ENCODE measurements at regions not wholly inside any gene's neighbourhood (a gene's known extent, or its start where the extent isn't known, plus 50 kb on each side); places are given as distances from the start of the nearest gene placed in this dataset.
"Not testable (repeated sequence)": the region's sequence is repeated elsewhere in the genome, so short reads cannot be mapped to it uniquely, and the experiment has no call there.

DNA sequence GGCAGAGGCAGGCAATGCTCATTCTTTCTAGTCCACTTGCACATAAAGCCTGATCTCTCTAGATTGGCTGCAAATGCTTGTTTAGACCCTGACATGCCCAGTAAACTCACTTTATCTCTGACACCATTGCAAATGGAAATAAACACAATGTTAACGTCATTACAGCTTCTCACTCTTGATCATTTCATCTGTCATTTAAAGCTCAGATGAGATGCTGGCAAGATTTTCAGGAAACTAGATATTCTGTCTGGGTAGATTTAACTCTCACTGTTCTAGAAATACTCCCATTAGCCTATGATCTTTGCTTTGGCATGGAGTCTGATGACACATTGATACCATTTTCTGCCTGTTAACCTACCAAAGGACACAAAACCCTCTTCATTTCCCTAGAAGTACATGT lies 320.7 kb upstream of the HNRNPA3 start:
- peaks cover 9% of the 10 kb centered on the region for H3K4me1 Mint-ChIP-seq (ENCODE audit: unreplicated experiment)
- DNase-seq (ENCODE audit: extremely low spot score, unreplicated experiment) = no peak
- H3K4me3 Mint-ChIP-seq = no peak overlapping the region
- H3K27me3 Mint-ChIP-seq = peaks cover 27% of the 10 kb centered on the region
- TF ChIP-seq, protein P1, sequence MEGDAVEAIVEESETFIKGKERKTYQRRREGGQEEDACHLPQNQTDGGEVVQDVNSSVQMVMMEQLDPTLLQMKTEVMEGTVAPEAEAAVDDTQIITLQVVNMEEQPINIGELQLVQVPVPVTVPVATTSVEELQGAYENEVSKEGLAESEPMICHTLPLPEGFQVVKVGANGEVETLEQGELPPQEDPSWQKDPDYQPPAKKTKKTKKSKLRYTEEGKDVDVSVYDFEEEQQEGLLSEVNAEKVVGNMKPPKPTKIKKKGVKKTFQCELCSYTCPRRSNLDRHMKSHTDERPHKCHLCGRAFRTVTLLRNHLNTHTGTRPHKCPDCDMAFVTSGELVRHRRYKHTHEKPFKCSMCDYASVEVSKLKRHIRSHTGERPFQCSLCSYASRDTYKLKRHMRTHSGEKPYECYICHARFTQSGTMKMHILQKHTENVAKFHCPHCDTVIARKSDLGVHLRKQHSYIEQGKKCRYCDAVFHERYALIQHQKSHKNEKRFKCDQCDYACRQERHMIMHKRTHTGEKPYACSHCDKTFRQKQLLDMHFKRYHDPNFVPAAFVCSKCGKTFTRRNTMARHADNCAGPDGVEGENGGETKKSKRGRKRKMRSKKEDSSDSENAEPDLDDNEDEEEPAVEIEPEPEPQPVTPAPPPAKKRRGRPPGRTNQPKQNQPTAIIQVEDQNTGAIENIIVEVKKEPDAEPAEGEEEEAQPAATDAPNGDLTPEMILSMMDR (conservative IDR thresholded peaks at IDR 0.05) = no peak
- no peak overlapping the region for H3K27ac Mint-ChIP-seq
- H3K9me3 Mint-ChIP-seq = no peaks in the 10 kb centered on the region
- H3K36me3 Mint-ChIP-seq = no peaks in the 10 kb centered on the region

DNA sequence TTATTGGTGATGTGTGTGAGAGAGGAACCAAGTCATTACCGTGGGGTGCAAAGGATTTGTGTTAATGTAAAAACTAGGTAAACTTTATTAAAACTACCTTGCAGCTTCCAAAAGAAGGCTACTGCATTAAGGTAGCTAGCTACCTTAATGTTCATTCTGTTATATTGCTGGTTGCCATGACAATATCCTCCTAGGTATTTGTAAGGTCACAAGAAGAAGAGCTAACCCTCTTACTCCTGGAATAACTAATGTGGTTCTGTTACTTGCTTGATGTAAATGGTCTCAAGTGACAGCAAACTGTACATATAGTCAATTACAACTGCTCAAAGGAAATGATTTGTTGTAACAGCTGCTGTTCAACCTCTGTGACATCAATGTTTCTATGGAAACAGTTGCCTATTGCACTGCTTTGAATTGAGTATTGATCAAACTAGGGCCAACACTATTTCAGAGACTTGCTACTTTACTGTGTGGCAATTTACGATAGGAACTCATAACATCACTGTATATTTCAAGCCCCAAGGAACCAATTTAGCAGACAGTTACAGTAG lies 319.8 kb upstream of the HNRNPA3 start:
- no peak overlapping the region for H3K4me3 Mint-ChIP-seq
- peaks cover 9% of the 10 kb centered on the region for H3K4me1 Mint-ChIP-seq (ENCODE audit: unreplicated experiment)
- H3K27ac Mint-ChIP-seq = no peak overlapping the region
- no peak for DNase-seq (ENCODE audit: extremely low spot score, unreplicated experiment)
- TF ChIP-seq, protein P1 (conservative IDR thresholded peaks at IDR 0.05) = no peak
- peaks cover 30% of the 10 kb centered on the region for H3K27me3 Mint-ChIP-seq
- no peaks in the 10 kb centered on the region for H3K36me3 Mint-ChIP-seq
- no peaks in the 10 kb centered on the region for H3K9me3 Mint-ChIP-seq

DNA sequence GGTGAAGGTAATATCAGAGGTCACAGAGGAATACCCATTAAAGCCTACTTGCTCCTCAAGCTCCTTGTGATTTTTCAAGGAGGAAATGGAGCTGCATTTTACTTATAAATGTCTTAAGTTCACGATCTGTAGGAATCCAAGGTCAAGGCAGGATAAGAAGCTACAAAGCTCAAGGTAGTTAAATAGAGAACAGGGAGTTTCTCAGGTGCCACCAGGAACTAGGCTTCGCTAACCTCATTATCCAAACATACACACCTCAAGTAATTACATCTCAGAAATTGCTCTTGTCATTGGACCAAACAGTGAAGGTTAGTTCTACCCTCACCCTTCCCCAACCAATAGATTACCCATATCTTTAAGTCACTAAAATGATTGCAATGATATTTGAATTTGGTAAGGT lies 317.4 kb upstream of the HNRNPA3 start:
- no peak overlapping the region for H3K27ac Mint-ChIP-seq
- H3K9me3 Mint-ChIP-seq = no peaks in the 10 kb centered on the region
- no peak overlapping the region for H3K4me3 Mint-ChIP-seq
- TF ChIP-seq, protein P1 (conservative IDR thresholded peaks at IDR 0.05) = no peak
- H3K36me3 Mint-ChIP-seq = no peaks in the 10 kb centered on the region
- peaks cover 9% of the 10 kb centered on the region for H3K4me1 Mint-ChIP-seq (ENCODE audit: unreplicated experiment)
- no peak for DNase-seq (ENCODE audit: extremely low spot score, unreplicated experiment)
- H3K27me3 Mint-ChIP-seq = peaks cover 17% of the 10 kb centered on the region

DNA sequence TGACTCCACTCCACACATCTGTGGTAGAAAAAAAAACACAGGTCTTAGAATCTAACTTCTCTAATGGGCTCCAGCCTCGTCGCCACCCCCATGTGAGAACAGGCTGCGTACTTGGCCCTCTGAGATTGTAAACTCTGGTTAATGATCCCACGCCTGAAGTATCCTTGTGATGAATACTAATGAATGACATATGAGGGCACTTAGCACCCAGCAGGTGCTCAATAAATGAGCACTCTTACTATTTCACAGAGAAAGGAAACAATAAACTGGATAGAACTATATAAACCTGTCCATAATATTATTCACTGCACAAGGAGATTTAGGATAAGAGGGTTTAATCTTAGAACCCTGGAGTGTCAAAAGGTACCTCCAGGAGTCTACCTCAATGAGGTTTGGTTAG lies 310.1 kb upstream of the HNRNPA3 start:
- H3K27ac Mint-ChIP-seq = no peak overlapping the region
- DNase-seq (ENCODE audit: extremely low spot score, unreplicated experiment) = no peak

DNA sequence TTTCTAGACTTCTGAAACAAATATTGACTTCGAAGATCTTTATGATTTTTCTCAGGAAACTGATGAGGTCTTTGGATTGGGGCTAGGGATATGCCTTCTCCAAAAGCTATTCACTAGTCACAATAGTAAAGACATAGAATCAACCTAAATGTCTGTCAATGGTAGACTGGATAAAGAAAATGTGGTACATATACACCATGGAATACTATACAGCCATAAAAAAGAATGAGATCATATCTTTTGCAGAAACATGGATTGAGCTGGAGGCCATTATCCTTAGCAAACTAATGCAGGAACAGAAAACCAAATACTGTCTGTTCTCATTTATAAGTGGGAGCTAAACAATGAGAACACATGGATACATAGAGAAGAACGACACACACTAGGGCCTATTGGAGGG lies 308.5 kb upstream of the HNRNPA3 start:
- H3K4me3 Mint-ChIP-seq; DNase-seq (ENCODE audit: extremely low spot score, unreplicated experiment); H3K4me1 Mint-ChIP-seq (ENCODE audit: unreplicated experiment); H3K36me3 Mint-ChIP-seq; H3K9me3 Mint-ChIP-seq; H3K27ac Mint-ChIP-seq: not testable (repeated sequence)
- peaks cover 20% of the 10 kb centered on the region for H3K27me3 Mint-ChIP-seq

More for the DNA sequence above, 310.1 kb upstream of the HNRNPA3 start:
- Mint-ChIP-seq H3K36me3 (no peaks in the 10 kb centered on the region), H3K4me3 (no peak overlapping the region), H3K9me3 (no peaks in the 10 kb centered on the region), H3K27me3 (peaks cover 16% of the 10 kb centered on the region), H3K4me1 (ENCODE audit: unreplicated experiment) (no peaks in the 10 kb centered on the region)
- TF ChIP-seq, protein P1 (conservative IDR thresholded peaks at IDR 0.05) = no peak

DNA sequence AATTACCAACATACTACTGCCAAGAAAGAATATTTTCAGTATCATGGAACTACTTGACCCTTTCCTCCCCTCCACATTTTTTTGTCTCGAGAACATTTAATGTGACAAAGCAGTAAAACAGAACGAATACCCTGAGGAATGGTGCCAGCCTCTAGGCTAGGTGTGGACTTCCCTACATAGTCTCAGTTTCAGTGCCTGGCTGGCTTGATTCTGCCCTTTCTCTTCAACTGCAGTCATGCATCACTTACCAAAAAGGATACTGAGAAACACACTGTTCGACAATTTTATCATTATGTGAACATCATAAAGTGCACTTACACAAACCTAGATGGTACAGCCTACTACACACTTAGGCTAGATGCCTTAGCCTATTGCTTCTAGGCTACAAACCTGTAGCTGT lies 305.3 kb upstream of the HNRNPA3 start:
- peaks cover 23% of the 10 kb centered on the region for H3K27me3 Mint-ChIP-seq
- TF ChIP-seq, protein P1 (conservative IDR thresholded peaks at IDR 0.05) = no peak
- no peak overlapping the region for H3K4me3 Mint-ChIP-seq
- H3K9me3 Mint-ChIP-seq = no peaks in the 10 kb centered on the region
- no peak overlapping the region for H3K27ac Mint-ChIP-seq
- DNase-seq (ENCODE audit: extremely low spot score, unreplicated experiment) = no peak
- H3K4me1 Mint-ChIP-seq (ENCODE audit: unreplicated experiment) = no peaks in the 10 kb centered on the region
- no peaks in the 10 kb centered on the region for H3K36me3 Mint-ChIP-seq

Data from type B pancreatic cell (in vitro differentiated cells).